MCF 10A (cell line): ENCODE measurements at regions not wholly inside any gene's neighbourhood (a gene's known extent, or its start where the extent isn't known, plus 50 kb on each side); places are given as distances from the start of the nearest gene placed in this dataset.
A peak's percentile ranks its signal among the peaks of the same experiment; 100 is the strongest.

Source experiments
- BruUV-seq: library from RNA; stranded (reverse); fragments of 400-500 nt; replicated peaks from 2 replicates; lab custom pipeline; 2021; lab: Mats Ljungman, UMichigan
- CTCF ChIA-PET: fragments of 300-600 bp; sonication (Branson Sonifier 250); formaldehyde crosslinking; extraction: SDS; loops from one replicate; lab custom pipeline; 2021; ENCODE audit warnings: antibody characterized with exemption, inconsistent platforms; lab: Yijun Ruan, JAX
- POLR2A ChIA-PET: fragments of 300-600, 350-650 bp; sonication (Branson Sonifier 250); formaldehyde crosslinking; extraction: SDS; loops from one replicate; lab custom pipeline; 2020; ENCODE audit warnings: antibody characterized with exemption, inconsistent platforms; lab: Yijun Ruan, JAX
- DNase-seq: peaks from one replicate; pipeline ENCODE4 v3.0.0-alpha.2; 2018; ENCODE audit not compliant: unreplicated experiment
- H3K27ac Mint-ChIP-seq: one replicate; pipeline ENCODE4 v1.8.0; 2022; ENCODE audit warnings: mild to moderate bottlenecking, low read depth, mixed read lengths; ENCODE audit not compliant: unreplicated experiment
- H3K27me3 Mint-ChIP-seq: one replicate; pipeline ENCODE4 v1.8.0; 2022; ENCODE audit warnings: mixed read lengths; ENCODE audit not compliant: insufficient read depth, unreplicated experiment
- H3K36me3 Mint-ChIP-seq: one replicate; pipeline ENCODE4 v1.8.0; 2022; ENCODE audit warnings: mild to moderate bottlenecking, moderate library complexity, mixed read lengths; ENCODE audit not compliant: insufficient read depth, unreplicated experiment
- H3K4me1 Mint-ChIP-seq: one replicate; pipeline ENCODE4 v1.8.0; 2022; ENCODE audit warnings: mixed read lengths; ENCODE audit not compliant: insufficient read depth, unreplicated experiment
- H3K4me3 Mint-ChIP-seq: one replicate; pipeline ENCODE4 v1.8.0; 2022; ENCODE audit warnings: mild to moderate bottlenecking, moderate library complexity, mixed read lengths; ENCODE audit not compliant: unreplicated experiment
- H3K9me3 Mint-ChIP-seq: one replicate; pipeline ENCODE4 v1.8.0; 2022; ENCODE audit warnings: mixed read lengths; ENCODE audit not compliant: unreplicated experiment
- intact Hi-C: fragments of 100-400 bp; cut with micrococcal nuclease; formaldehyde crosslinking; loops from 2 replicates; pipeline ENCODE4 v1.14.1; 2022
- TF ChIP-seq, protein P1 (sequence below): fragments of 200-600 bp; IDR thresholded peaks from one replicate; pipeline ENCODE4 v1.8.0; 2022; ENCODE audit warnings: antibody characterized with exemption, mild to moderate bottlenecking; ENCODE audit not compliant: unreplicated experiment

DNA sequence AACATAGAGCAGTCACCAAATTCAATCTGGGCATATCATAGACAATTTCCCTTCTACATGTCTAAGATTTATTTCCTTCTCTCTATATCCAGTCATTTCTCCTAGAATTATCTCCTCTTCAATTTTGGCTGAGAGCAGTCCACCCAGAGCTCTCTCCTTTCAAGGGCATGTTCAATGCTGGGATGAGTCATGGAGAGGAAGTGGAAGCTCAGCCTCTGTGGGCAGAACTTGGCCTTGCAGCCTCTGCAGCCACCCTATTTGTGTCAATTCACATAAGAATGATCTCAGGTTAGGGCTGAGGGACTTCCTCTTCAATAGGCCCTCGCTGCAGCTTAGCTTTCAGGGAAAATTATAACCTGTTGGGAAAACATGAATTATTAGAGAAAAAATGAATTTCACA, 560.8 kb downstream of the POM121L12 start:
- Mint-ChIP-seq H3K36me3 (no peaks in the 10 kb centered on the region), H3K4me3 (no peak overlapping the region), H3K9me3 (no peaks in the 10 kb centered on the region), H3K4me1 (peaks cover 8% of the 10 kb centered on the region), H3K27me3 (no peaks in the 10 kb centered on the region), H3K27ac (no peak overlapping the region)
- peak; percentile 63 for DNase-seq
- BruUV-seq, result no TSS peak
- ChIA-PET CTCF (interaction anchor here (0.6 kb wide), 1 partner anchor 1081 kb away, joined by 3 read pairs; no protein-coding TSS in a partner anchor), POLR2A (interaction anchor here (0.6 kb wide), 2 partner anchors 35 to 87 kb away, joined by 3 read pairs; no protein-coding TSS in a partner anchor)
- TF ChIP-seq, protein P1, sequence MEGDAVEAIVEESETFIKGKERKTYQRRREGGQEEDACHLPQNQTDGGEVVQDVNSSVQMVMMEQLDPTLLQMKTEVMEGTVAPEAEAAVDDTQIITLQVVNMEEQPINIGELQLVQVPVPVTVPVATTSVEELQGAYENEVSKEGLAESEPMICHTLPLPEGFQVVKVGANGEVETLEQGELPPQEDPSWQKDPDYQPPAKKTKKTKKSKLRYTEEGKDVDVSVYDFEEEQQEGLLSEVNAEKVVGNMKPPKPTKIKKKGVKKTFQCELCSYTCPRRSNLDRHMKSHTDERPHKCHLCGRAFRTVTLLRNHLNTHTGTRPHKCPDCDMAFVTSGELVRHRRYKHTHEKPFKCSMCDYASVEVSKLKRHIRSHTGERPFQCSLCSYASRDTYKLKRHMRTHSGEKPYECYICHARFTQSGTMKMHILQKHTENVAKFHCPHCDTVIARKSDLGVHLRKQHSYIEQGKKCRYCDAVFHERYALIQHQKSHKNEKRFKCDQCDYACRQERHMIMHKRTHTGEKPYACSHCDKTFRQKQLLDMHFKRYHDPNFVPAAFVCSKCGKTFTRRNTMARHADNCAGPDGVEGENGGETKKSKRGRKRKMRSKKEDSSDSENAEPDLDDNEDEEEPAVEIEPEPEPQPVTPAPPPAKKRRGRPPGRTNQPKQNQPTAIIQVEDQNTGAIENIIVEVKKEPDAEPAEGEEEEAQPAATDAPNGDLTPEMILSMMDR, result no peak
- intact Hi-C loops, result no loop called here

DNA sequence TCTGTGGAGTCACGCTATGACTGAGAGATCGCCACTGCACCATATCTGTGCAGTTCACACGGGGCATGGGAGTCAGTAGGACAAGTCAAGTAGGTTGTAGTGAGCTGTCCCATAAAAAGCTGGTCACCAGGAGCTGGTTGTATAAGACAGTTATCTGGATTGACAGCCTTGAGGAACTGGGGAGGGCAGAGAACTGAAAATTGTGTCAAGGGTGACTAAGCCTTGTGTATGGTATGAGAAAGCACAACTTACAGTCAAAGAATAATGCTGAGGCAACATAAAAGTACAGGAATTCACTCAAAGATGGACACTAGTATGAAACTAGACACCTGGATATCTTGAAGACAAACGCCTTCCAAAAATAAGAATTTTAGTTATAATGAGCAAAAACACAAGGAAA, 564.9 kb downstream of the POM121L12 start:
- Mint-ChIP-seq H3K36me3 (no peaks in the 10 kb centered on the region), H3K4me3 (no peak overlapping the region), H3K4me1 (peaks cover 15% of the 10 kb centered on the region), H3K27ac (no peak overlapping the region), H3K27me3 (peaks cover 9% of the 10 kb centered on the region), H3K9me3 (no peaks in the 10 kb centered on the region)
- no TSS peak for BruUV-seq
- TF ChIP-seq, protein P1, result no peak
- DNase-seq, result no peak
- intact Hi-C loops, result no loop called here
- POLR2A ChIA-PET, result interaction anchor here (0.6 kb wide), 1 partner anchor 1963 kb away, joined by 4 read pairs; no protein-coding TSS in a partner anchor
- CTCF ChIA-PET, result interaction anchor here (0.7 to 1.0 kb wide), 2 partner anchors 29 to 1063 kb away, joined by 3 read pairs; no protein-coding TSS in a partner anchor

DNA sequence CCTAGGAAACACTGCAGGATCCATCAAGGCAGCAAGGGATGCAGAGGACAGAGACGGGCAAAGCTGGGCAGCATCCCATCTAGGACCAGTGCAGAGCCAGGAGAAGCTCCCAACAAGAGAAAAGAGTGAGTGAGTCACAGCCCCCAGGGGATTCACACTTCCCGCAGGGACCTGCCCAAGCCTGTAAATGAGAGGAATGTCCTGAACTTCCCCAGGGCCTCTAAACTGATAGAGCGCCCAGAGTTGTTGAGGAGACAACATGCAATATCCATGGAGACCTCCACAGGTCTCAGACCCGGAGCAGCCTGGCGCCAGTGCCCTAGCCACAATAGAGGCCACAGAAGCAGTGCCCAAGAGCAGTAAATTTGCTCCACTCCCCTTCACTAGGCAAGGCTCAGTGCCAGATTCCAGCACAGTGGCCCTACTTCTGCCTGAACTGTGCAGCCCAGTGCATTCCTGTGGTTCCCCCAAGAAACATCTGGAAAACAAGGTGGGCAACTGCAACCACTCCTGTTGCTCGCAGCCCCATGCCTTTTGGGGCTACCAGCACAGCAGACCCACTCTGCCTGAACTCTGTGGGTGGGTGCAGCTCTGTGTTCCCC, 567.5 kb downstream of the POM121L12 start:
- peak; percentile 63 for DNase-seq
- TF ChIP-seq, protein P1, result no peak
- Mint-ChIP-seq H3K4me1 (peaks cover 7% of the 10 kb centered on the region), H3K27me3 (peaks cover 35% of the 10 kb centered on the region), H3K9me3 (no peaks in the 10 kb centered on the region), H3K36me3 (no peaks in the 10 kb centered on the region), H3K27ac (no peak overlapping the region), H3K4me3 (no peak overlapping the region)
- ChIA-PET POLR2A (no interaction called here), CTCF (no interaction called here)
- no TSS peak for BruUV-seq
- intact Hi-C loops, result no loop called here

DNA sequence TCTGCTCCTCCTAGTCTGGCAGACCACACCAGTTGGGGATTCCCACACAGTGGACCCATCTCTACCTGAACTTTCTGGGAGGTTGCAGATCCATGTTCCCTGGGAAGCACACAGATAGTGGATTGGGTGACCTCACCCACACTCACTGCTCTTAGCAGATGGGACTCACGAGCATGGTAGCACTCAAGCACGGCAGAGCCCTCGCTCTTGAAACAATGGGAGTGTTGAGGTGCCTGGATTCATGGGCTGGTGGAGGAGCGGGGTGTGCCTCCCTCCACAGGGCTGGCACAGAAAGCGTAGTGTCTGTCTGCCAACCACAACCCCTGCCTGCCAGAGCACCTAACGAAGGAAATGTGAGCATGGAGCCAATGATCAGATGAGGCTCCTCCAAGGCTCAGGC, 568.0 kb downstream of the POM121L12 start:
- no peak for DNase-seq
- ChIA-PET POLR2A (no interaction called here), CTCF (no interaction called here)
- no peaks in the 10 kb centered on the region for H3K9me3 Mint-ChIP-seq
- BruUV-seq, result no TSS peak
- H3K4me3 Mint-ChIP-seq, result no peak overlapping the region
- no peak overlapping the region for H3K27ac Mint-ChIP-seq
- intact Hi-C loops, result no loop called here
- peaks cover 7% of the 10 kb centered on the region for H3K4me1 Mint-ChIP-seq
- no peaks in the 10 kb centered on the region for H3K36me3 Mint-ChIP-seq
- peaks cover 38% of the 10 kb centered on the region for H3K27me3 Mint-ChIP-seq
- TF ChIP-seq, protein P1, result no peak
